ENCODE measurements at regions not wholly inside any gene's neighbourhood (a gene's known extent, or its start where the extent isn't known, plus 50 kb on each side); places are given as distances from the start of the nearest gene placed in this dataset.

- no peaks in the 10 kb centered on the region for H3K27me3 ChIP-seq (replicated peaks in 1 of 4; ENCODE audit: control extremely low read depth in 1 of 4, control insufficient read depth in 3 of 4, insufficient read depth in 4 of 4, low read length in 3 of 4)
- ATAC-seq (ENCODE audit: low read depth) (no peak), DNase-seq (no peak)
- 100% methylated on average over 1 of the region's 3 CpGs for WGBS (ENCODE audit: insufficient coverage)
- no peak overlapping the region for H3K27ac ChIP-seq (ENCODE audit: low read length in 2 of 2)
- no peaks in the 10 kb centered on the region for H3K79me2 ChIP-seq (ENCODE audit: control insufficient read depth, insufficient read depth, low read length)
- H3K9ac ChIP-seq (ENCODE audit: low read length), result no peak overlapping the region
- ChIA-PET CTCF (no interaction called here), POLR2A (no interaction called here)
- no peak overlapping the region for H3K4me2 ChIP-seq (replicated peaks; ENCODE audit: low read depth, low read length, poor library complexity, severe bottlenecking)
- TF ChIP-seq, protein P1, sequence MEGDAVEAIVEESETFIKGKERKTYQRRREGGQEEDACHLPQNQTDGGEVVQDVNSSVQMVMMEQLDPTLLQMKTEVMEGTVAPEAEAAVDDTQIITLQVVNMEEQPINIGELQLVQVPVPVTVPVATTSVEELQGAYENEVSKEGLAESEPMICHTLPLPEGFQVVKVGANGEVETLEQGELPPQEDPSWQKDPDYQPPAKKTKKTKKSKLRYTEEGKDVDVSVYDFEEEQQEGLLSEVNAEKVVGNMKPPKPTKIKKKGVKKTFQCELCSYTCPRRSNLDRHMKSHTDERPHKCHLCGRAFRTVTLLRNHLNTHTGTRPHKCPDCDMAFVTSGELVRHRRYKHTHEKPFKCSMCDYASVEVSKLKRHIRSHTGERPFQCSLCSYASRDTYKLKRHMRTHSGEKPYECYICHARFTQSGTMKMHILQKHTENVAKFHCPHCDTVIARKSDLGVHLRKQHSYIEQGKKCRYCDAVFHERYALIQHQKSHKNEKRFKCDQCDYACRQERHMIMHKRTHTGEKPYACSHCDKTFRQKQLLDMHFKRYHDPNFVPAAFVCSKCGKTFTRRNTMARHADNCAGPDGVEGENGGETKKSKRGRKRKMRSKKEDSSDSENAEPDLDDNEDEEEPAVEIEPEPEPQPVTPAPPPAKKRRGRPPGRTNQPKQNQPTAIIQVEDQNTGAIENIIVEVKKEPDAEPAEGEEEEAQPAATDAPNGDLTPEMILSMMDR (IDR thresholded peaks at IDR 0.05), result no peak
- TF ChIP-seq EZH2 (IDR thresholded peaks at IDR 0.05; ENCODE audit: borderline replicate concordance, insufficient read depth, low read depth, low read length, poor library complexity, severe bottlenecking), result no peak
- H3K9me3 ChIP-seq (ENCODE audit: control extremely low read depth in 1 of 3, control insufficient read depth in 2 of 3, insufficient read depth in 1 of 3, low read length in 2 of 3), result peaks cover 0 to 21% (median 2%) of the 10 kb centered on the region in 3 donors
- H2AFZ ChIP-seq (ENCODE audit: insufficient read depth, low read depth, low read length, poor library complexity, severe bottlenecking), result no peak overlapping the region
- no peaks in the 10 kb centered on the region for H4K20me1 ChIP-seq (ENCODE audit: control insufficient read depth, insufficient read depth, low read length, poor library complexity, severe bottlenecking)
- H3K4me3 ChIP-seq (ENCODE audit: control extremely low read depth in 1 of 5, extremely low read depth in 1 of 5, insufficient read depth in 1 of 5, low read depth in 2 of 5, low read length in 4 of 5), result no peak overlapping the region
- no peaks in the 10 kb centered on the region for H3K36me3 ChIP-seq (replicated peaks in 1 of 2; ENCODE audit: control extremely low read depth in 1 of 2, control insufficient read depth in 1 of 2, extremely low read depth in 1 of 2, insufficient read depth in 2 of 2, low read length in 1 of 2)
- no peak overlapping the region for H3K27ac Mint-ChIP-seq
- H3K4me3 Mint-ChIP-seq, result no peak overlapping the region
- peaks cover 6% of the 10 kb centered on the region for H3K9me3 Mint-ChIP-seq (ENCODE audit: insufficient read depth)
- H3K4me1 ChIP-seq (ENCODE audit: control insufficient read depth in 2 of 2, insufficient read depth in 2 of 2, low read length in 2 of 2), result no peaks in the 10 kb centered on the region
- no peaks in the 10 kb centered on the region for H3K27me3 Mint-ChIP-seq
- H3K4me1 Mint-ChIP-seq, result no peaks in the 10 kb centered on the region
- intact Hi-C loops (cut with micrococcal nuclease), result no loop called here
These were observed 1199.7 kb downstream of the CNTNAP5 start for GRCh38 chr2:125224830-125225229.

DNA sequence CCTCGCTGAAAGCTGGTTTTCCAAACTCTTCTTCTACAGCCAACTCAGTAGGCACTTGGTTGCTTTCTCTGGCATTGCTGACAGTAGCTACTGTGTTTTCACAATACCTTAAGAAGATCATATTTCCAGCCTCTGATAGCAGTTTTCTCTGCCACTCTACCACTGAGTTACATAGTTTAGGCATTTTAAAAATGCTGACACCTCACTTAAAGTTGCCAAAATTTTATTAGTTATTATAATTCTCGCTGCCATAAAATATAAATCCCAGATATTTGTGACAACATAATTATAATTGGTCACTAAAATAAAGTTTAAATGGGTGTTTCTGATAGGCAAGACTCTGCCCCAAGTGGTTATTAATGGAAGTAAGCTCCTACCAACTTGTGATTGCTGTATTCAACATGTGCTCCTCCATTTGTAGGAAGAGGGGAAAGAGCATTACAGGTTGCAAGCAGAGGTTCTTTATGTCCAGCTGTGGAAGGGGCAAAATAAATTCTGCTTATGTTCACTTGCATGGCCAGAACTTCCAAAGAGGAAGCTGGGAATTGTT lies 1202.8 kb downstream of the CNTNAP5 start:
- no peak for DNase-seq
- Histone ChIP-seq H3K79me2 (ENCODE audit: control insufficient read depth, insufficient read depth, low read length) (no peaks in the 10 kb centered on the region), H3K27me3 (replicated peaks in 1 of 4; ENCODE audit: control extremely low read depth in 1 of 4, control insufficient read depth in 3 of 4, insufficient read depth in 4 of 4, low read length in 3 of 4) (no peaks in the 10 kb centered on the region), H2AFZ (ENCODE audit: insufficient read depth, low read depth, low read length, poor library complexity, severe bottlenecking) (no peak overlapping the region), H4K20me1 (ENCODE audit: control insufficient read depth, insufficient read depth, low read length, poor library complexity, severe bottlenecking) (no peaks in the 10 kb centered on the region), H3K9me3 (ENCODE audit: control extremely low read depth in 1 of 3, control insufficient read depth in 2 of 3, insufficient read depth in 1 of 3, low read length in 2 of 3) (peaks cover 0 to 15% (median 0%) of the 10 kb centered on the region in 3 donors), H3K4me2 (replicated peaks; ENCODE audit: low read depth, low read length, poor library complexity, severe bottlenecking) (no peak overlapping the region), H3K9ac (ENCODE audit: low read length) (no peak overlapping the region), H3K27ac (ENCODE audit: low read length in 2 of 2) (no peak overlapping the region), H3K4me1 (ENCODE audit: control insufficient read depth in 2 of 2, insufficient read depth in 2 of 2, low read length in 2 of 2) (no peaks in the 10 kb centered on the region), H3K36me3 (replicated peaks in 1 of 2; ENCODE audit: control extremely low read depth in 1 of 2, control insufficient read depth in 1 of 2, extremely low read depth in 1 of 2, insufficient read depth in 2 of 2, low read length in 1 of 2) (no peaks in the 10 kb centered on the region), H3K4me3 (ENCODE audit: control extremely low read depth in 1 of 5, extremely low read depth in 1 of 5, insufficient read depth in 1 of 5, low read depth in 2 of 5, low read length in 4 of 5) (no peak overlapping the region)
- WGBS (ENCODE audit: insufficient coverage), result 100% methylated on average over 1 of the region's 2 CpGs
- H3K27me3 Mint-ChIP-seq, result no peaks in the 10 kb centered on the region
- POLR2A ChIA-PET, result no interaction called here
- peaks cover 6% of the 10 kb centered on the region for H3K9me3 Mint-ChIP-seq (ENCODE audit: insufficient read depth)
- H3K27ac Mint-ChIP-seq, result no peak overlapping the region
- intact Hi-C loops (cut with micrococcal nuclease), result no loop called here
- no peak overlapping the region for H3K4me3 Mint-ChIP-seq
- TF ChIP-seq EZH2 (IDR thresholded peaks at IDR 0.05; ENCODE audit: borderline replicate concordance, insufficient read depth, low read depth, low read length, poor library complexity, severe bottlenecking), result no peak
- TF ChIP-seq, protein P1 (IDR thresholded peaks at IDR 0.05), result no peak
- no peak for ATAC-seq (ENCODE audit: low read depth)
- CTCF ChIA-PET, result no interaction called here
- no peaks in the 10 kb centered on the region for H3K4me1 Mint-ChIP-seq
